ENCODE measurements at regions not wholly inside any gene's neighbourhood (a gene's known extent, or its start where the extent isn't known, plus 50 kb on each side); places are given as distances from the start of the nearest gene placed in this dataset.

GRCh38 chr3:34547297-34547920 is 749.0 kb downstream of the PDCD6IP start:
- H3K4me3 ChIP-seq = no peak overlapping the region
- TF ChIP-seq CTCF (IDR thresholded peaks at IDR 0.05; ENCODE audit: low read depth, low read length) = no peak
- no peak for DNase-seq (ENCODE audit: low read depth in 1 of 2, low spot score in 1 of 2)
- no peak overlapping the region for H3K27ac ChIP-seq
- H3K27me3 ChIP-seq = no peaks in the 10 kb centered on the region
- no peaks in the 10 kb centered on the region for H3K36me3 ChIP-seq
- no peaks in the 10 kb centered on the region for H3K9me3 ChIP-seq (ENCODE audit: low read depth)
- H3K4me1 ChIP-seq (ENCODE audit: low read depth) = no peaks in the 10 kb centered on the region

GRCh38 chr3:34567266-34567665 is 768.8 kb downstream of the PDCD6IP start:
- no peaks in the 10 kb centered on the region for H3K9me3 ChIP-seq (ENCODE audit: low read depth)
- TF ChIP-seq CTCF (IDR thresholded peaks at IDR 0.05; ENCODE audit: low read depth, low read length) = no peak
- no peak overlapping the region for H3K27ac ChIP-seq
- H3K27me3 ChIP-seq = no peaks in the 10 kb centered on the region
- peak in 1 of 2 donors; percentile 2 for DNase-seq (ENCODE audit: low read depth in 1 of 2, low spot score in 1 of 2)
- H3K4me1 ChIP-seq (ENCODE audit: low read depth) = peaks cover 8% of the 10 kb centered on the region
- H3K4me3 ChIP-seq = no peak overlapping the region
- no peaks in the 10 kb centered on the region for H3K36me3 ChIP-seq

- no peak for TF ChIP-seq CTCF (IDR thresholded peaks at IDR 0.05; ENCODE audit: low read depth, low read length)
- no peaks in the 10 kb centered on the region for H3K27me3 ChIP-seq
- H3K4me3 ChIP-seq = no peak overlapping the region
- DNase-seq (ENCODE audit: low read depth in 1 of 2, low spot score in 1 of 2) = peak in 1 of 2 donors; percentile 1
- H3K4me1 ChIP-seq (ENCODE audit: low read depth) = peaks cover 8% of the 10 kb centered on the region
- no peak overlapping the region for H3K27ac ChIP-seq
- H3K9me3 ChIP-seq (ENCODE audit: low read depth) = no peaks in the 10 kb centered on the region
- no peaks in the 10 kb centered on the region for H3K36me3 ChIP-seq
These were observed 770.3 kb downstream of the PDCD6IP start for GRCh38 chr3:34568766-34569165.

GRCh38 chr3:34569437-34569836 is 771.0 kb downstream of the PDCD6IP start:
- Histone ChIP-seq H3K4me1 (ENCODE audit: low read depth) (peaks cover 15% of the 10 kb centered on the region), H3K4me3 (no peak overlapping the region), H3K9me3 (ENCODE audit: low read depth) (no peaks in the 10 kb centered on the region), H3K27ac (no peak overlapping the region), H3K27me3 (no peaks in the 10 kb centered on the region), H3K36me3 (no peaks in the 10 kb centered on the region)
- no peak for TF ChIP-seq CTCF (IDR thresholded peaks at IDR 0.05; ENCODE audit: low read depth, low read length)
- no peak for DNase-seq (ENCODE audit: low read depth in 1 of 2, low spot score in 1 of 2)

- no peak overlapping the region for H3K4me3 ChIP-seq
- H3K27ac ChIP-seq = no peak overlapping the region
- H3K9me3 ChIP-seq (ENCODE audit: low read depth) = no peaks in the 10 kb centered on the region
- peak in 1 of 2 donors; percentile 12 for DNase-seq (ENCODE audit: low read depth in 1 of 2, low spot score in 1 of 2)
- no peaks in the 10 kb centered on the region for H3K27me3 ChIP-seq
- TF ChIP-seq CTCF (IDR thresholded peaks at IDR 0.05; ENCODE audit: low read depth, low read length) = no peak
- no peaks in the 10 kb centered on the region for H3K36me3 ChIP-seq
- peaks cover 17% of the 10 kb centered on the region for H3K4me1 ChIP-seq (ENCODE audit: low read depth)
These were observed 772.7 kb downstream of the PDCD6IP start for GRCh38 chr3:34570916-34571705.

Data from cardiac muscle cell (in vitro differentiated cells and primary cell).